OCI-LY7 (cell line): ENCODE measurements at regions not wholly inside any gene's neighbourhood (a gene's known extent, or its start where the extent isn't known, plus 50 kb on each side); places are given as distances from the start of the nearest gene placed in this dataset.

Experiments used
- CTCF ChIP-seq: fragments of 200-600 bp; sonication (generic); conservative IDR thresholded peaks from 2 replicates; pipeline ENCODE4 v1.5.1; 2014; ENCODE audit warnings: mild to moderate bottlenecking, antibody characterized with exemption, low read length, moderate library complexity, mixed read lengths
- EZH2phosphoT487 ChIP-seq: fragments of 200-600 bp; sonication (generic); IDR thresholded peaks from 2 replicates; pipeline ENCODE4 v1.6.1; 2018; ENCODE audit warnings: low read depth, borderline replicate concordance, mild to moderate bottlenecking, mixed run types, antibody characterized with exemption, low read length, moderate library complexity, mixed read lengths

DNA sequence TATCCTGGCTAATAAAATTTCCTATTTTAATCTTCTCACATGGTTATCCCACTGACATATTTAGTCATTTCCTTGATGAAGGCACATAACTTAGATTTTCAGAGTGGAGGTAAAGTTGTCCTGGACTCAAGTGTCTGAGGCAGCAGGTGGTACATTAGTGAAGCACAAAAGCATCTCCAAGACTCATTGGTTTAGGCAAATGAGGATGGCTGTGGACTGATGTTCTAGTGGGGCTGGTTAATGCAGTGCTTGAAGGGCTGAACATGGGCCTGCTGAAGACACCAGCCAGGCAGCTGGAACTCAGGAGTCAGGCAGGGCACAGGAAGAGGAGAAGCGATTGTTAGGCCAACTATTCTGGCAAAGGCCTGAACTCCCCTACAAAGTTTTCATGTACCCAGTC is 76.3 kb upstream of the SESN3 start:
- no peak for TF ChIP-seq CTCF
- no peak for TF ChIP-seq EZH2phosphoT487
